ENCODE measurements at regions not wholly inside any gene's neighbourhood (a gene's known extent, or its start where the extent isn't known, plus 50 kb on each side); places are given as distances from the start of the nearest gene placed in this dataset.

DNA sequence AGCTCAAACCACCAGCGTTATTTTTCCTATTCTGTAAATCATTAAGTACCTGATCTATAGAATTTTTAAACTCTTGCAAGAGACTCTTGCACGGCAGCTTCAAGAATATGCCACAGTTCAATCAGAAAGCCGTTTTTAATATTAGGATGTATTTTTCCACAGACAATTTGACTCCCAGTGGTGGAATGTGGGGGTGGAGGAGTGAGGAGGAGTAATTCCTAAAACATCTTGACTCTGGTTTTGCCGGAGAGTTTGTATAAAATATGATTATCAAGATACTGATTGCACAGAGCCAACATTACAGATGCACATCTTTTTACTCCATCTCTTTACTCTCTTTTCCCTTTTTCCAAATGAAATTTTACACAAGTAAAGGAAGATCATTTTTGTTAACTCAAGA lies 288.3 kb downstream of the ENC1 start:
- TF ChIP-seq, protein P1, sequence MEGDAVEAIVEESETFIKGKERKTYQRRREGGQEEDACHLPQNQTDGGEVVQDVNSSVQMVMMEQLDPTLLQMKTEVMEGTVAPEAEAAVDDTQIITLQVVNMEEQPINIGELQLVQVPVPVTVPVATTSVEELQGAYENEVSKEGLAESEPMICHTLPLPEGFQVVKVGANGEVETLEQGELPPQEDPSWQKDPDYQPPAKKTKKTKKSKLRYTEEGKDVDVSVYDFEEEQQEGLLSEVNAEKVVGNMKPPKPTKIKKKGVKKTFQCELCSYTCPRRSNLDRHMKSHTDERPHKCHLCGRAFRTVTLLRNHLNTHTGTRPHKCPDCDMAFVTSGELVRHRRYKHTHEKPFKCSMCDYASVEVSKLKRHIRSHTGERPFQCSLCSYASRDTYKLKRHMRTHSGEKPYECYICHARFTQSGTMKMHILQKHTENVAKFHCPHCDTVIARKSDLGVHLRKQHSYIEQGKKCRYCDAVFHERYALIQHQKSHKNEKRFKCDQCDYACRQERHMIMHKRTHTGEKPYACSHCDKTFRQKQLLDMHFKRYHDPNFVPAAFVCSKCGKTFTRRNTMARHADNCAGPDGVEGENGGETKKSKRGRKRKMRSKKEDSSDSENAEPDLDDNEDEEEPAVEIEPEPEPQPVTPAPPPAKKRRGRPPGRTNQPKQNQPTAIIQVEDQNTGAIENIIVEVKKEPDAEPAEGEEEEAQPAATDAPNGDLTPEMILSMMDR (IDR thresholded peaks at IDR 0.05; ENCODE audit: low read length), result no peak
- TF ChIP-seq EZH2phosphoT487 (IDR thresholded peaks at IDR 0.05; ENCODE audit: low read length) (no peak), EZH2 (optimal IDR thresholded peaks at IDR 0.05; ENCODE audit: low read depth, low read length) (no peak)
